Bronchial epithelial cell (primary cell): ENCODE measurements at regions not wholly inside any gene's neighbourhood (a gene's known extent, or its start where the extent isn't known, plus 50 kb on each side); places are given as distances from the start of the nearest gene placed in this dataset.

Source experiments
- DNase-seq: peaks from one replicate; pipeline ENCODE4 v3.0.0-alpha.2; 2010; ENCODE audit warnings: low read depth
- FAIRE-seq: peaks from 2 replicates; lab custom pipeline; 2011; peaks lifted over from hg19 to GRCh38; lab: Jason Lieb, UNC
- H3K27me3 ChIP-seq: 2 replicates; pipeline ENCODE4 v1.5.1; 2011; ENCODE audit warnings: low read length; ENCODE audit not compliant: control insufficient read depth, insufficient read depth
- H3K36me3 ChIP-seq: 2 replicates; pipeline ENCODE4 v1.5.1; 2011; ENCODE audit warnings: low read length; ENCODE audit not compliant: control insufficient read depth, insufficient read depth
- H3K4me3 ChIP-seq: 2 replicates; pipeline ENCODE4 v1.5.1; 2011; ENCODE audit warnings: mild to moderate bottlenecking, low read depth, low read length, control low read depth
- TF ChIP-seq, protein P1 (sequence below): IDR thresholded peaks from 2 replicates; pipeline ENCODE4 v1.5.1; 2011; ENCODE audit warnings: mild to moderate bottlenecking, moderate library complexity, low read length, control low read depth, inconsistent platforms; ENCODE audit not compliant: insufficient read depth, severe bottlenecking

- Histone ChIP-seq H3K27me3 (no peaks in the 10 kb centered on the region), H3K36me3 (no peaks in the 10 kb centered on the region), H3K4me3 (no peak overlapping the region)
- DNase-seq (no peak), FAIRE-seq (no peak)
- TF ChIP-seq, protein P1, sequence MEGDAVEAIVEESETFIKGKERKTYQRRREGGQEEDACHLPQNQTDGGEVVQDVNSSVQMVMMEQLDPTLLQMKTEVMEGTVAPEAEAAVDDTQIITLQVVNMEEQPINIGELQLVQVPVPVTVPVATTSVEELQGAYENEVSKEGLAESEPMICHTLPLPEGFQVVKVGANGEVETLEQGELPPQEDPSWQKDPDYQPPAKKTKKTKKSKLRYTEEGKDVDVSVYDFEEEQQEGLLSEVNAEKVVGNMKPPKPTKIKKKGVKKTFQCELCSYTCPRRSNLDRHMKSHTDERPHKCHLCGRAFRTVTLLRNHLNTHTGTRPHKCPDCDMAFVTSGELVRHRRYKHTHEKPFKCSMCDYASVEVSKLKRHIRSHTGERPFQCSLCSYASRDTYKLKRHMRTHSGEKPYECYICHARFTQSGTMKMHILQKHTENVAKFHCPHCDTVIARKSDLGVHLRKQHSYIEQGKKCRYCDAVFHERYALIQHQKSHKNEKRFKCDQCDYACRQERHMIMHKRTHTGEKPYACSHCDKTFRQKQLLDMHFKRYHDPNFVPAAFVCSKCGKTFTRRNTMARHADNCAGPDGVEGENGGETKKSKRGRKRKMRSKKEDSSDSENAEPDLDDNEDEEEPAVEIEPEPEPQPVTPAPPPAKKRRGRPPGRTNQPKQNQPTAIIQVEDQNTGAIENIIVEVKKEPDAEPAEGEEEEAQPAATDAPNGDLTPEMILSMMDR = no peak
These were observed 83.2 kb downstream of the TTC32 start for GRCh38 chr2:19818543-19818942.

DNA sequence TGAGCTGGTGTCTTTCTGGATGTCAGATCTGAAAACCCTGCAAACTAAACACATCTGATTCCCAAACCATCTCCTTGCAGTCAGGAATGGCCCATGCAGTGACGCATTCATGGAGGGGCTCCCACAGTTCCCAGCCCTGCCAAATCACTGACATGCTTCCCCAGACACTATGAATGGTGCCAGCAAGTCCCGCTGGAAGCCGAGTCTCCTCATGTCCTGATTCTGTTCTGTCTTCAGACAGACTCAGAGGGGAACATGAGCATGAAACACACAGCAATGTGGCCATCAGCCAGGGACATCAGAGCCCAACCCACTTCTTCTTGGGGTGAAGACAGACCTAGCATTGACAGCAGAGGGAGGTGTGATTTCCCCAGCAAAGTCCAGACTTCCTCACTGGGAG lies 83.7 kb downstream of the TTC32 start:
- FAIRE-seq (no peak), DNase-seq (no peak)
- TF ChIP-seq, protein P1 = no peak
- Histone ChIP-seq H3K36me3 (no peaks in the 10 kb centered on the region), H3K4me3 (no peak overlapping the region), H3K27me3 (no peaks in the 10 kb centered on the region)

DNA sequence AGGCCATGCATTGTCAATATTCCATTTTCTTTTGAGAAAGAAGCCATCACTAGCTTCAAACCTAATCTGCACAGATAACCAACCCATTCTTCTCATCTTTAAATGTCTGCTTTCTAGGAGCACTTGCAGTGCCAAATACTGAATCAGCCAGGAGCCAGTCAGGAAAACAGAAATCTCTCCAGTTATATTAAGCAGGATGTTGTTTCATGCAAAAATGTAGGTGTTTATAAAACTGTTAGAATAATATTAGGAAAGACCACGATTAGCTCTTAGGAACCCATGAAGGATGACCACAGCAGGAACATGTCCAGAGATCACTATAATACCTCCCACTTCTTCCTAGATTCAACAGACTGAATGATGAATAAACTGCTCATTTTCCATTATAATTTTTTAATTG lies 86.0 kb downstream of the TTC32 start:
- Histone ChIP-seq H3K27me3 (no peaks in the 10 kb centered on the region), H3K36me3 (no peaks in the 10 kb centered on the region), H3K4me3 (no peak overlapping the region)
- TF ChIP-seq, protein P1 = no peak
- FAIRE-seq (no peak), DNase-seq (no peak)

- TF ChIP-seq, protein P1 = no peak
- peaks cover 2% of the 10 kb centered on the region for H3K27me3 ChIP-seq
- no peaks in the 10 kb centered on the region for H3K36me3 ChIP-seq
- no peak overlapping the region for H3K4me3 ChIP-seq
- FAIRE-seq (no peak), DNase-seq (no peak)
These were observed 89.6 kb downstream of the TTC32 start for GRCh38 chr2:19812166-19812565.

GRCh38 chr2:19811186-19811585 lies 90.6 kb downstream of the TTC32 start:
- DNase-seq (no peak), FAIRE-seq (no peak)
- H3K27me3 ChIP-seq = peaks cover 2% of the 10 kb centered on the region
- TF ChIP-seq, protein P1 = no peak
- H3K4me3 ChIP-seq = no peak overlapping the region
- H3K36me3 ChIP-seq = no peaks in the 10 kb centered on the region

- H3K36me3 ChIP-seq = no peaks in the 10 kb centered on the region
- H3K4me3 ChIP-seq = no peak overlapping the region
- H3K27me3 ChIP-seq = peaks cover 2% of the 10 kb centered on the region
- no peak for DNase-seq
- TF ChIP-seq, protein P1 = no peak
- peak; percentile 7 for FAIRE-seq
These were observed 91.1 kb downstream of the TTC32 start for GRCh38 chr2:19810637-19811036.
